HCT116 (cell line): ENCODE measurements at regions not wholly inside any gene's neighbourhood (a gene's known extent, or its start where the extent isn't known, plus 50 kb on each side); places are given as distances from the start of the nearest gene placed in this dataset.

Experiments
- CBX3 ChIP-seq: IDR thresholded peaks from 2 replicates; pipeline ENCODE4 v1.6.1; 2012; ENCODE audit warnings: low read depth
- ELF1 ChIP-seq: IDR thresholded peaks from 2 replicates; pipeline ENCODE4 v1.6.1; 2012; ENCODE audit warnings: low read depth, borderline replicate concordance
- EZH2phosphoT487 ChIP-seq: fragments of 200-600 bp; IDR thresholded peaks from 2 replicates; pipeline ENCODE4 v1.6.1; 2018; ENCODE audit warnings: antibody characterized with exemption, borderline replicate concordance
- FOSL1 ChIP-seq: IDR thresholded peaks from 2 replicates; pipeline ENCODE4 v1.6.1; 2012; ENCODE audit warnings: low read depth
- SP1 ChIP-seq: IDR thresholded peaks from 2 replicates; pipeline ENCODE4 v1.6.1; 2012; ENCODE audit warnings: low read depth
- ZFX ChIP-seq: fragments of 450-650 bp; IDR thresholded peaks from 2 replicates; pipeline ENCODE4 v1.6.1; 2017
- TF ChIP-seq, protein P1 (sequence below): IDR thresholded peaks from 2 replicates; pipeline ENCODE4 v1.6.1; 2011; ENCODE audit warnings: mild to moderate bottlenecking, low read length, moderate library complexity; ENCODE audit not compliant: insufficient replicate concordance; ENCODE audit errors: extremely low read depth
- TF ChIP-seq, protein P2 (sequence below): IDR thresholded peaks from 2 replicates; pipeline ENCODE4 v1.6.1; 2012; ENCODE audit warnings: low read depth
- TF ChIP-seq, protein P3 (sequence below): IDR thresholded peaks from 2 replicates; pipeline ENCODE4 v1.6.1; 2012

DNA sequence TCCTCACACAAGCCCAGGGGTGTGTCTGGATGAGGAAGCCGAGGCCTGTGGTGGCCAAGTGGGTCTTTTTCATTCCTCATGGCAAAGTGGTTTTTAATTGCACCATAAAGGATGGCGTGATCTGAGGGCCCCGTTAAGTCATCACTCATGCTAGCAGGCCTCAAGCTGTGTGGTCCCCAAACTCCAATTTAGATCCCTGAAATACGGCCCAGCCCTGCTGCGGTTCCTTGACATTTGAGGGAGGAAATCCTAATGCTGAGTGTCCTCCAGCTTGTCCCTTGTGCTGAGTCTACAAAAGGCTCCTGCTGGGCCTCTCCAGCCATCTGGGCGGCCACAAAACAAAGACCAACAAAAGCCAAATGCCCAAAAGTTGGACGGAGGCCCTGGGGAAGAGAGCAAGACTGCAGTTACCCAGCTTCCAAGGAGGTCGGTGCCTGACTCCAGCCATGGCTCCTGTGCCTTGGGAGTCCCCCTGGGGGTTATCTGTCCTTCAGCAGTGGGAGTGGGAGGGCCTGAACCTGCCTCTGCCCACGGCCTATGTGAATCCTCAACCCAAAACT, 162.3 kb upstream of the PDE10A start (continued):
- TF ChIP-seq, protein P1, sequence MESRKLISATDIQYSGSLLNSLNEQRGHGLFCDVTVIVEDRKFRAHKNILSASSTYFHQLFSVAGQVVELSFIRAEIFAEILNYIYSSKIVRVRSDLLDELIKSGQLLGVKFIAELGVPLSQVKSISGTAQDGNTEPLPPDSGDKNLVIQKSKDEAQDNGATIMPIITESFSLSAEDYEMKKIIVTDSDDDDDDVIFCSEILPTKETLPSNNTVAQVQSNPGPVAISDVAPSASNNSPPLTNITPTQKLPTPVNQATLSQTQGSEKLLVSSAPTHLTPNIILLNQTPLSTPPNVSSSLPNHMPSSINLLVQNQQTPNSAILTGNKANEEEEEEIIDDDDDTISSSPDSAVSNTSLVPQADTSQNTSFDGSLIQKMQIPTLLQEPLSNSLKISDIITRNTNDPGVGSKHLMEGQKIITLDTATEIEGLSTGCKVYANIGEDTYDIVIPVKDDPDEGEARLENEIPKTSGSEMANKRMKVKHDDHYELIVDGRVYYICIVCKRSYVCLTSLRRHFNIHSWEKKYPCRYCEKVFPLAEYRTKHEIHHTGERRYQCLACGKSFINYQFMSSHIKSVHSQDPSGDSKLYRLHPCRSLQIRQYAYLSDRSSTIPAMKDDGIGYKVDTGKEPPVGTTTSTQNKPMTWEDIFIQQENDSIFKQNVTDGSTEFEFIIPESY, result no peak
- TF ChIP-seq ZFX, result no peak
- TF ChIP-seq, protein P2, sequence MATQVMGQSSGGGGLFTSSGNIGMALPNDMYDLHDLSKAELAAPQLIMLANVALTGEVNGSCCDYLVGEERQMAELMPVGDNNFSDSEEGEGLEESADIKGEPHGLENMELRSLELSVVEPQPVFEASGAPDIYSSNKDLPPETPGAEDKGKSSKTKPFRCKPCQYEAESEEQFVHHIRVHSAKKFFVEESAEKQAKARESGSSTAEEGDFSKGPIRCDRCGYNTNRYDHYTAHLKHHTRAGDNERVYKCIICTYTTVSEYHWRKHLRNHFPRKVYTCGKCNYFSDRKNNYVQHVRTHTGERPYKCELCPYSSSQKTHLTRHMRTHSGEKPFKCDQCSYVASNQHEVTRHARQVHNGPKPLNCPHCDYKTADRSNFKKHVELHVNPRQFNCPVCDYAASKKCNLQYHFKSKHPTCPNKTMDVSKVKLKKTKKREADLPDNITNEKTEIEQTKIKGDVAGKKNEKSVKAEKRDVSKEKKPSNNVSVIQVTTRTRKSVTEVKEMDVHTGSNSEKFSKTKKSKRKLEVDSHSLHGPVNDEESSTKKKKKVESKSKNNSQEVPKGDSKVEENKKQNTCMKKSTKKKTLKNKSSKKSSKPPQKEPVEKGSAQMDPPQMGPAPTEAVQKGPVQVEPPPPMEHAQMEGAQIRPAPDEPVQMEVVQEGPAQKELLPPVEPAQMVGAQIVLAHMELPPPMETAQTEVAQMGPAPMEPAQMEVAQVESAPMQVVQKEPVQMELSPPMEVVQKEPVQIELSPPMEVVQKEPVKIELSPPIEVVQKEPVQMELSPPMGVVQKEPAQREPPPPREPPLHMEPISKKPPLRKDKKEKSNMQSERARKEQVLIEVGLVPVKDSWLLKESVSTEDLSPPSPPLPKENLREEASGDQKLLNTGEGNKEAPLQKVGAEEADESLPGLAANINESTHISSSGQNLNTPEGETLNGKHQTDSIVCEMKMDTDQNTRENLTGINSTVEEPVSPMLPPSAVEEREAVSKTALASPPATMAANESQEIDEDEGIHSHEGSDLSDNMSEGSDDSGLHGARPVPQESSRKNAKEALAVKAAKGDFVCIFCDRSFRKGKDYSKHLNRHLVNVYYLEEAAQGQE, result no peak
- no peak for TF ChIP-seq EZH2phosphoT487
- no peak for TF ChIP-seq FOSL1
- TF ChIP-seq, protein P3, sequence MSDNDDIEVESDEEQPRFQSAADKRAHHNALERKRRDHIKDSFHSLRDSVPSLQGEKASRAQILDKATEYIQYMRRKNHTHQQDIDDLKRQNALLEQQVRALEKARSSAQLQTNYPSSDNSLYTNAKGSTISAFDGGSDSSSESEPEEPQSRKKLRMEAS, result no peak
- no peak for TF ChIP-seq ELF1
- no peak for TF ChIP-seq SP1
- TF ChIP-seq CBX3, result no peak
